ENCODE measurements at regions not wholly inside any gene's neighbourhood (a gene's known extent, or its start where the extent isn't known, plus 50 kb on each side); places are given as distances from the start of the nearest gene placed in this dataset.

DNA sequence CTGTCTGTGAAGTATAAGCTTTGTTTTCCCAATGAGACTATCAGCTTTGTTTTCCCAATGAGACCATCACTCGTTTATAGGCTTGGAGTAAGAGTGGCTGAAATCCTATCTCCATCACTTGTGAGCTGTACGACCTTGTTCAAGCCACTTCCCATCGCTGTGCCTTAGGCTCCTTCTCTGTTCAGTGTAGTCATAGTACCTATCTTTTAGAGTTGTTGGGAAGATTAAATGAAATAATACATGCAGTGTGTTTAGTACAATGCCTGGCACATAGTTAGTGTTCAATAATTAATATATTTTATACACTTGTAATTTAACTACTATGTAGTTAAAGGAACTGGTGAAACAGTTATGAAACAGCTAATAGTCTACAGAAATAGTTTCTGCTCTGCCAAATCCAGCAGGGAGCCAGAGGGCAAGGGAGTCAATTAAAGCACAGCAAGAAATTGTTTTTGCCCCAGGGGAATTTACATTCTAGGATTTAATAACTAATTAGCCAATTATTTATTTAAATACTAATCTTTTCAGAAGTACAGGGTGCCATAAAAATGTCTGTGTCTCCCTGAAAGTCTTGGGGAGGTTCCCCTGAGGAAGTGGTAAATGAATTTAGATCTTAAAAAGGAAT lies 139.3 kb upstream of the HMCN1 start:
- H3K4me3 ChIP-seq (replicated peaks in 1 of 3; ENCODE audit: insufficient read depth in 1 of 3, low read depth in 2 of 3, low read length in 3 of 3) = no peak overlapping the region
- FAIRE-seq (no peak), DNase-seq (ENCODE audit: low spot score) (no peak), ATAC-seq (no peak)
- H3K9me3 ChIP-seq (ENCODE audit: low read length) = no peaks in the 10 kb centered on the region
- H2AFZ ChIP-seq (ENCODE audit: low read length) = no peak overlapping the region
- BruUV-seq (replicated peaks) = no TSS peak
- WGBS (ENCODE audit: low lambda C conversion rate) = 35% methylated on average over 3 of the region's 3 CpGs
- no peak overlapping the region for H3K27ac ChIP-seq (ENCODE audit: extremely low read length, insufficient read depth, low read length)
- peaks cover 8% of the 10 kb centered on the region; the same call in 1 of the 2 replicates for H3K4me1 ChIP-seq (ENCODE audit: insufficient read depth, low read length)
- H3K36me3 ChIP-seq (replicated peaks in 1 of 2; ENCODE audit: control insufficient read depth in 1 of 2, insufficient read depth in 2 of 2, low read length in 2 of 2) = no peaks in the 10 kb centered on the region
- no peaks in the 10 kb centered on the region for H4K20me1 ChIP-seq (ENCODE audit: insufficient read depth, low read length)
- no peaks in the 10 kb centered on the region for H3K27me3 ChIP-seq (ENCODE audit: control insufficient read depth in 1 of 2, insufficient read depth in 2 of 2, low read length in 2 of 2)
- H3K4me2 ChIP-seq (ENCODE audit: low read depth, low read length) = no peak overlapping the region
- H3K9ac ChIP-seq (ENCODE audit: insufficient read depth, low read depth, low read length) = no peak overlapping the region
- H3K79me2 ChIP-seq (ENCODE audit: insufficient read depth, low read length) = no peaks in the 10 kb centered on the region
- in situ Hi-C loops (cut with HindIII; ENCODE audit: extremely low pct_ligation_motif_present, low pct_unique_long_range_greater_than_20kb) (no loop called here), intact Hi-C loops (cut with micrococcal nuclease; ENCODE audit: unreplicated experiment) (no loop called here)
- ChIA-PET CTCF (ENCODE audit: low intra/inter-chr PET ratio, low total read pairs) (interaction anchor here (1.1 kb wide), 1 partner anchor 86 kb away, joined by 3 read pairs; no protein-coding TSS in a partner anchor), POLR2A (no interaction called here)
- TF ChIP-seq SUZ12 (IDR thresholded peaks at IDR 0.05; ENCODE audit: low read depth, low read length) (no peak), SP1 (IDR thresholded peaks at IDR 0.05) (no peak), SP1 (CRISPR knock-in tag; IDR thresholded peaks at IDR 0.05) (no peak), SP140L (CRISPR knock-in tag; IDR thresholded peaks at IDR 0.05; ENCODE audit: borderline replicate concordance) (no peak), REPIN1 (CRISPR knock-in tag; IDR thresholded peaks at IDR 0.05; ENCODE audit: borderline replicate concordance, low read depth) (no peak), ZSCAN20 (CRISPR knock-in tag; IDR thresholded peaks at IDR 0.05; ENCODE audit: borderline replicate concordance) (no peak)

DNA sequence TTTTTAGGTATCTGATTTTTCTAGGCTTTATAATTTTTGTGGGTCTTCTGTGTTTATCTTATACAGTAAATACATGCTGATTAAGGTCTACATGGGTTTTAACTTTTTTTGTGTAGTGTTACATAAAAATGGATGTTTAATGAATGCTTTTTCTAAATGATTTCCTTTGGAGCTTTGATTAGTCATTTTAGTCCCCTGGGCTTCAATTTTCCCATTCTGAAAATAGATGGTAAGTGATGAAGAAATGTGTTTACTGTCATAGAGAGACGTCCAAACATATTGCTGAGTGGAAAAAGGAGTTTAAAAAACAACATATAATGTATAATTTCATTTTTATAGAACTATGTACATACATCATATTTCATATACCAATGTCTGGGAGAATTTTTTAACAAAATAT lies 140.9 kb upstream of the HMCN1 start:
- Histone ChIP-seq H3K27me3 (ENCODE audit: control insufficient read depth in 1 of 2, insufficient read depth in 2 of 2, low read length in 2 of 2) (no peaks in the 10 kb centered on the region), H3K4me3 (replicated peaks in 1 of 3; ENCODE audit: insufficient read depth in 1 of 3, low read depth in 2 of 3, low read length in 3 of 3) (no peak overlapping the region), H3K36me3 (replicated peaks in 1 of 2; ENCODE audit: control insufficient read depth in 1 of 2, insufficient read depth in 2 of 2, low read length in 2 of 2) (no peaks in the 10 kb centered on the region), H3K9ac (ENCODE audit: insufficient read depth, low read depth, low read length) (no peak overlapping the region), H4K20me1 (ENCODE audit: insufficient read depth, low read length) (no peaks in the 10 kb centered on the region), H2AFZ (ENCODE audit: low read length) (no peak overlapping the region), H3K4me2 (ENCODE audit: low read depth, low read length) (no peak overlapping the region), H3K27ac (ENCODE audit: extremely low read length, insufficient read depth, low read length) (no peak overlapping the region), H3K9me3 (ENCODE audit: low read length) (no peaks in the 10 kb centered on the region), H3K79me2 (ENCODE audit: insufficient read depth, low read length) (no peaks in the 10 kb centered on the region), H3K4me1 (ENCODE audit: insufficient read depth, low read length) (peaks cover 8% of the 10 kb centered on the region; the same call in 1 of the 2 replicates)
- FAIRE-seq = no peak
- intact Hi-C loops (cut with micrococcal nuclease; ENCODE audit: unreplicated experiment) = no loop called here
- CTCF ChIA-PET (ENCODE audit: low intra/inter-chr PET ratio, low total read pairs) = no interaction called here
- no peak for DNase-seq (ENCODE audit: low spot score)
- 0% methylated on average over 1 of the region's 1 CpG for WGBS (ENCODE audit: low lambda C conversion rate)
- BruUV-seq (replicated peaks) = no TSS peak
- no peak for ATAC-seq
- no peak for TF ChIP-seq ZNF383 (CRISPR knock-in tag; IDR thresholded peaks at IDR 0.05; ENCODE audit: borderline replicate concordance)
- no peak for TF ChIP-seq ETV5 (CRISPR knock-in tag; IDR thresholded peaks at IDR 0.05; ENCODE audit: borderline replicate concordance)
- TF ChIP-seq CEBPG (CRISPR knock-in tag; IDR thresholded peaks at IDR 0.05) = no peak
- no peak for TF ChIP-seq KDM4B (CRISPR knock-in tag; IDR thresholded peaks at IDR 0.05)
- TF ChIP-seq ZBTB7B (CRISPR knock-in tag; IDR thresholded peaks at IDR 0.05) = no peak
- no peak for TF ChIP-seq NFIC (IDR thresholded peaks at IDR 0.05; ENCODE audit: low read length)
- no peak for TF ChIP-seq TSC22D2 (CRISPR knock-in tag; IDR thresholded peaks at IDR 0.05; ENCODE audit: borderline replicate concordance)
- TF ChIP-seq ZSCAN29 (CRISPR knock-in tag; conservative IDR thresholded peaks at IDR 0.05) = no peak
- in situ Hi-C loops (cut with HindIII; ENCODE audit: extremely low pct_ligation_motif_present, low pct_unique_long_range_greater_than_20kb) = no loop called here
- POLR2A ChIA-PET = no interaction called here
